HG03354 (cell line): ENCODE measurements at regions not wholly inside any gene's neighbourhood (a gene's known extent, or its start where the extent isn't known, plus 50 kb on each side); places are given as distances from the start of the nearest gene placed in this dataset.

Source experiments
- ATAC-seq: cut with Tn5 transposase; IDR thresholded peaks from one replicate; pipeline ENCODE4 v1.9.1; 2021; ENCODE audit warnings: mild to moderate bottlenecking; ENCODE audit not compliant: unreplicated experiment, poor library complexity, severe bottlenecking

GRCh38 chr12:41634091-41634490 lies 446.0 kb downstream of the PDZRN4 start:
- no peak for ATAC-seq

DNA sequence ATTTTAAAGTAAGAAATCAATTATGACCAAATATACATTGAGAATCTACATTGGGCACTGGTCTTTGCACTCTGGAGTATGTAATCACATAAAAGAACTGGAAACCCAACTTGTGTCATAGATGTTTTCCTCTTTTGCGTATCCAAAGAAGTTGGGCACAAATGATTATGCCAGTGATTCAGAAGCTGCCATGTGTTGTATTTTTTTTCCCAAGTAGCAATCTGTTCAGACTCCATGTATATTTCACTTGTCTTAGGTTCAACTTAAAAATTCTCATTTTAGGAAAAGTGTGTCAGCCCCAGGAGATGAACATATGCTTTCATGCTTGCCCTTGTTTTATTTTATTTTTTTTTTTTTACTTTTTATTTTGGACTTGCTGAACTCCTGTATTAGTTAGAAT lies 441.5 kb downstream of the PDZRN4 start:
- no peak for ATAC-seq

GRCh38 chr12:41627476-41627875 lies 439.4 kb downstream of the PDZRN4 start:
- no peak for ATAC-seq

- ATAC-seq: no peak
These were observed 436.5 kb downstream of the PDZRN4 start for GRCh38 chr12:41624571-41624970.
